WI38 (cell line): ENCODE measurements at regions not wholly inside any gene's neighbourhood (a gene's known extent, or its start where the extent isn't known, plus 50 kb on each side); places are given as distances from the start of the nearest gene placed in this dataset.

ENCODE experiments used
- H3K4me3 ChIP-seq: 2 replicates; pipeline ENCODE4 v1.5.1; 2011; ENCODE audit warnings: low read depth, mild to moderate bottlenecking, control low read depth, low read length
- CTCF ChIP-seq: IDR thresholded peaks from 2 replicates; pipeline ENCODE4 v1.5.1; 2012; ENCODE audit warnings: low read depth, mild to moderate bottlenecking, control low read depth, low read length

- peak overlapping the region; percentile 47 for H3K4me3 ChIP-seq
- no peak for TF ChIP-seq CTCF
Measured at GRCh38 chrX:40172401-40173142, 74.8 kb upstream of the BCOR start.

- H3K4me3 ChIP-seq, result peak overlapping the region; percentile 47
- TF ChIP-seq CTCF, result no peak
Measured at GRCh38 chrX:40171513-40172400, 74.0 kb upstream of the BCOR start.

GRCh38 chrX:40170830-40171512 is 73.2 kb upstream of the BCOR start:
- no peak for TF ChIP-seq CTCF
- H3K4me3 ChIP-seq, result no peak overlapping the region; the same call in 1 of the 2 replicates

GRCh38 chrX:40169193-40170101 is 71.7 kb upstream of the BCOR start:
- no peak overlapping the region for H3K4me3 ChIP-seq
- peak; percentile 27; the same call in 1 of the 2 replicates for TF ChIP-seq CTCF

GRCh38 chrX:40168480-40169011 is 70.8 kb upstream of the BCOR start:
- no peak overlapping the region for H3K4me3 ChIP-seq
- TF ChIP-seq CTCF, result no peak

- peak overlapping the region; percentile 29 for H3K4me3 ChIP-seq
- TF ChIP-seq CTCF, result no peak
Measured at GRCh38 chrX:40167850-40168479, 70.2 kb upstream of the BCOR start.
